ENCODE measurements at regions not wholly inside any gene's neighbourhood (a gene's known extent, or its start where the extent isn't known, plus 50 kb on each side); places are given as distances from the start of the nearest gene placed in this dataset.

DNA sequence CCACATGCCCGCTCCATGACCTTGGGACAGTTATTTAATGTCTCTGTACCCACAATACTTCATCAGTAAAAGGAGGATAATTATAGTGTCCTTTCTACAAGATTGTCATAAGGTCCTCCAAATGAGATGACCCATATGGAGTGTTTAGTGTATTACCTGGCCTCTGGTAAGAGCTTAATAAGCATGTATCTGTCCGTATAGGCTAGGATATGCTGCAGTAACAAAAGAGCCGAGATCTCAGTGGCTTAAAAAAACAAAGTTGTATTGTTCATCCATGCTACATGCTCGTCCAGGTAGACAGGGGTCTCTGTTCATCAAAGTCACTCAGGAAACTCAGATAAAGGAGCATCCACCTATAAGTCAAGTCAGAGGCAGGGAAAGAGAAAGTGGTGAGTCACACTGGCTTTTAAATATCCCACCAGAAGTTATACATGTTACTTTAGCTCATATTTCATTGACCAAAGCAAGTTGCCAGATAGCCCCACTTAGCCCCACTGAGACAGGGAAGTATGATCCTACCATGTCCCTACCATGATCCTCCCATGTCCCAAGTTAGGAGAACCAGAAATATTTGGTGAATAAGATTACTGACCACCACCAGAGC is 53.0 kb upstream of the KAZN start:
- no peak overlapping the region for H3K27ac ChIP-seq

DNA sequence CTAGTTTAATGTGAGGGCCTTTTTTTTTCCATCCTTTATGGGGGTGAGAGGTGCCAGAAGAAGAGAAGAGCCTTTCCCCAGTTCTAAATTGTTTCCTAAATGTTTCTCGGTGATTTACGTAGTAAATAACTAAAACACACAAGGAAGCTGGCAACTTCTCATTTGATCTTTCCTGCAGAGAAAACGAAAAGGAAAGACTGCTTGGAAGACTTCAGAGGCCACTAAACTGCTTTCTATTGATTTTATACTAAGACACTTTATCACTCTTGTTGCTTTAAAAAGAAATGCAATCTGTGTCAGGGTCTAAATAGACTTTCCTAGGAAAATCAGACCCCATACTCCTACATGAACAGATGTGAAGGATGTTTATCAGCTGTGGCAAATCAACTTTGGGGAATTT is 52.1 kb upstream of the KAZN start:
- H3K27ac ChIP-seq, result no peak overlapping the region
- TF ChIP-seq, protein P1, sequence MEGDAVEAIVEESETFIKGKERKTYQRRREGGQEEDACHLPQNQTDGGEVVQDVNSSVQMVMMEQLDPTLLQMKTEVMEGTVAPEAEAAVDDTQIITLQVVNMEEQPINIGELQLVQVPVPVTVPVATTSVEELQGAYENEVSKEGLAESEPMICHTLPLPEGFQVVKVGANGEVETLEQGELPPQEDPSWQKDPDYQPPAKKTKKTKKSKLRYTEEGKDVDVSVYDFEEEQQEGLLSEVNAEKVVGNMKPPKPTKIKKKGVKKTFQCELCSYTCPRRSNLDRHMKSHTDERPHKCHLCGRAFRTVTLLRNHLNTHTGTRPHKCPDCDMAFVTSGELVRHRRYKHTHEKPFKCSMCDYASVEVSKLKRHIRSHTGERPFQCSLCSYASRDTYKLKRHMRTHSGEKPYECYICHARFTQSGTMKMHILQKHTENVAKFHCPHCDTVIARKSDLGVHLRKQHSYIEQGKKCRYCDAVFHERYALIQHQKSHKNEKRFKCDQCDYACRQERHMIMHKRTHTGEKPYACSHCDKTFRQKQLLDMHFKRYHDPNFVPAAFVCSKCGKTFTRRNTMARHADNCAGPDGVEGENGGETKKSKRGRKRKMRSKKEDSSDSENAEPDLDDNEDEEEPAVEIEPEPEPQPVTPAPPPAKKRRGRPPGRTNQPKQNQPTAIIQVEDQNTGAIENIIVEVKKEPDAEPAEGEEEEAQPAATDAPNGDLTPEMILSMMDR (conservative IDR thresholded peaks at IDR 0.05), result no peak

More for the DNA sequence above, 53.0 kb upstream of the KAZN start:
- TF ChIP-seq, protein P1 (conservative IDR thresholded peaks at IDR 0.05), result no peak
